AG04450 (cell line): ENCODE measurements at regions not wholly inside any gene's neighbourhood (a gene's known extent, or its start where the extent isn't known, plus 50 kb on each side); places are given as distances from the start of the nearest gene placed in this dataset.

Experiments
- CTCF ChIA-PET: fragments of 300-600, 350-600 bp; formaldehyde crosslinking; extraction: SDS; loops from one replicate; lab custom pipeline; 2022; ENCODE audit warnings: antibody characterized with exemption, inconsistent platforms; lab: Charles Lee
- POLR2A ChIA-PET: fragments of 350-600 bp; formaldehyde crosslinking; extraction: SDS; loops from one replicate; lab custom pipeline; 2021; ENCODE audit warnings: antibody characterized with exemption, inconsistent platforms; lab: Yijun Ruan, JAX
- DNase-seq: peaks from one replicate; pipeline ENCODE4 v3.0.0-alpha.2; 2011; ENCODE audit warnings: low read depth, low spot score
- H3K27ac ChIP-seq: one replicate; pipeline ENCODE4 v1.5.1; 2012; ENCODE audit warnings: low read depth, low read length, control low read depth
- H3K27me3 ChIP-seq: one replicate; pipeline ENCODE4 v1.6.0; 2012; ENCODE audit warnings: low read length; ENCODE audit not compliant: control insufficient read depth, insufficient read depth
- H3K4me3 ChIP-seq: 2 replicates; pipeline ENCODE4 v1.5.1; 2011; ENCODE audit warnings: mild to moderate bottlenecking, low read depth, low read length, control low read depth
- H3K9me3 ChIP-seq: 2 replicates; pipeline ENCODE4 v1.5.1; 2012; ENCODE audit warnings: low read length; ENCODE audit not compliant: control insufficient read depth, insufficient read depth
- CTCF ChIP-seq: IDR thresholded peaks from 2 replicates; pipeline ENCODE4 v1.5.1; 2011; ENCODE audit warnings: low read depth, low read length, control low read depth, inconsistent platforms

- DNase-seq = no peak
- ChIA-PET POLR2A (no interaction called here), CTCF (no interaction called here)
- H3K4me3 ChIP-seq = no peak overlapping the region
- no peak for TF ChIP-seq CTCF
- H3K27ac ChIP-seq = no peak overlapping the region
- H3K9me3 ChIP-seq = peaks cover 8% of the 10 kb centered on the region
- H3K27me3 ChIP-seq = no peaks in the 10 kb centered on the region
Observed at GRCh38 chr12:82069931-82070514, 288.2 kb downstream of the CCDC59 start.

- CTCF ChIA-PET = no interaction called here
Observed at GRCh38 chr12:82058197-82058596, 299.0 kb upstream of the PPFIA2 start.

GRCh38 chr12:82057770-82058169 lies 298.6 kb upstream of the PPFIA2 start:
- Histone ChIP-seq H3K27me3 (no peaks in the 10 kb centered on the region), H3K4me3 (no peak overlapping the region), H3K27ac (no peak overlapping the region), H3K9me3 (no peaks in the 10 kb centered on the region; the same call in 1 of the 2 replicates)
- TF ChIP-seq CTCF = no peak
- CTCF ChIA-PET = no interaction called here
- POLR2A ChIA-PET = no interaction called here
- DNase-seq = no peak

More at GRCh38 chr12:82058197-82058596, 299.0 kb upstream of the PPFIA2 start:
- no peaks in the 10 kb centered on the region for H3K27me3 ChIP-seq
- TF ChIP-seq CTCF = no peak
- no peaks in the 10 kb centered on the region; the same call in 1 of the 2 replicates for H3K9me3 ChIP-seq
- no peak overlapping the region for H3K4me3 ChIP-seq
- POLR2A ChIA-PET = no interaction called here
- no peak for DNase-seq
- H3K27ac ChIP-seq = no peak overlapping the region

GRCh38 chr12:82055391-82055790 lies 296.2 kb upstream of the PPFIA2 start:
- Histone ChIP-seq H3K4me3 (no peak overlapping the region), H3K9me3 (no peaks in the 10 kb centered on the region; the same call in 1 of the 2 replicates), H3K27ac (no peak overlapping the region), H3K27me3 (no peaks in the 10 kb centered on the region)
- TF ChIP-seq CTCF = no peak
- ChIA-PET CTCF (no interaction called here), POLR2A (no interaction called here)
- no peak for DNase-seq

- no peaks in the 10 kb centered on the region; the same call in 1 of the 2 replicates for H3K9me3 ChIP-seq
- no peak overlapping the region for H3K4me3 ChIP-seq
- H3K27ac ChIP-seq = no peak overlapping the region
- CTCF ChIA-PET = no interaction called here
- H3K27me3 ChIP-seq = no peaks in the 10 kb centered on the region
- DNase-seq = no peak
- no peak for TF ChIP-seq CTCF
- POLR2A ChIA-PET = no interaction called here
Observed at GRCh38 chr12:82054566-82054965, 295.4 kb upstream of the PPFIA2 start.
